HEK293T (cell line): ENCODE measurements at regions not wholly inside any gene's neighbourhood (a gene's known extent, or its start where the extent isn't known, plus 50 kb on each side); places are given as distances from the start of the nearest gene placed in this dataset.
A peak's percentile ranks its signal among the peaks of the same experiment; 100 is the strongest.

ENCODE experiments used
- CTCF ChIA-PET: fragments of 350-600 bp; formaldehyde crosslinking; extraction: SDS; loops from one replicate; lab custom pipeline; 2021; ENCODE audit warnings: antibody characterized with exemption, inconsistent platforms; lab: Yijun Ruan, JAX
- POLR2A ChIA-PET: fragments of 350-600 bp; formaldehyde crosslinking; extraction: SDS; loops from one replicate; lab custom pipeline; 2020; ENCODE audit warnings: antibody characterized with exemption, inconsistent platforms; lab: Yijun Ruan, JAX
- DNase-seq: peaks from one replicate; pipeline ENCODE4 v3.0.0; 2012; ENCODE audit warnings: mixed read lengths; ENCODE audit errors: extremely low spot score
- ARNT ChIP-seq: fragments of 450-650 bp; IDR thresholded peaks from 2 replicates; pipeline ENCODE4 v1.6.1; 2017; ENCODE audit warnings: mild to moderate bottlenecking
- BHLHE40 ChIP-seq: fragments of 450-650 bp; IDR thresholded peaks from 2 replicates; pipeline ENCODE4 v1.6.1; 2016; ENCODE audit warnings: mild to moderate bottlenecking, moderate library complexity, borderline replicate concordance
- CTBP1 ChIP-seq: fragments of 450-650 bp; IDR thresholded peaks from 2 replicates; pipeline ENCODE4 v1.6.1; 2016; ENCODE audit warnings: borderline replicate concordance
- ELF4 ChIP-seq: fragments of 450-650 bp; IDR thresholded peaks from 2 replicates; pipeline ENCODE4 v1.6.1; 2017; ENCODE audit warnings: antibody characterized with exemption
- FOXA1 ChIP-seq: fragments of 450-650 bp; IDR thresholded peaks from 2 replicates; pipeline ENCODE4 v1.6.1; 2016; ENCODE audit warnings: mild to moderate bottlenecking
- FOXK2 ChIP-seq: fragments of 450-650 bp; IDR thresholded peaks from 2 replicates; pipeline ENCODE4 v1.6.1; 2016; ENCODE audit warnings: mild to moderate bottlenecking
- FOXM1 ChIP-seq: fragments of 450-650 bp; IDR thresholded peaks from 2 replicates; pipeline ENCODE4 v1.6.1; 2017; ENCODE audit warnings: mild to moderate bottlenecking, borderline replicate concordance
- HDGF ChIP-seq: fragments of 450-650 bp; IDR thresholded peaks from 2 replicates; pipeline ENCODE4 v1.6.1; 2017; ENCODE audit warnings: antibody characterized with exemption, borderline replicate concordance
- L3MBTL2 ChIP-seq: fragments of 450-650 bp; conservative IDR thresholded peaks from 2 replicates; pipeline ENCODE4 v1.6.1; 2016; ENCODE audit warnings: mild to moderate bottlenecking
- LEF1 ChIP-seq: fragments of 450-650 bp; IDR thresholded peaks from 2 replicates; pipeline ENCODE4 v1.6.1; 2017; ENCODE audit warnings: mild to moderate bottlenecking, borderline replicate concordance
- NFRKB ChIP-seq: fragments of 450-650 bp; IDR thresholded peaks from 2 replicates; pipeline ENCODE4 v1.6.1; 2016; ENCODE audit warnings: mild to moderate bottlenecking, moderate library complexity
- PKNOX1 ChIP-seq: fragments of 450-650 bp; IDR thresholded peaks from 2 replicates; pipeline ENCODE4 v1.6.1; 2016
- SP1 ChIP-seq: fragments of 450-650 bp; IDR thresholded peaks from 2 replicates; pipeline ENCODE4 v1.6.1; 2017
- SUZ12 ChIP-seq: fragments of 450-650 bp; IDR thresholded peaks from 2 replicates; pipeline ENCODE4 v1.6.1; 2016; ENCODE audit warnings: mild to moderate bottlenecking
- TARDBP ChIP-seq: fragments of 450-650 bp; IDR thresholded peaks from 2 replicates; pipeline ENCODE4 v1.6.1; 2016
- ZNF384 ChIP-seq: fragments of 450-650 bp; IDR thresholded peaks from 2 replicates; pipeline ENCODE4 v1.6.1; 2016

DNA sequence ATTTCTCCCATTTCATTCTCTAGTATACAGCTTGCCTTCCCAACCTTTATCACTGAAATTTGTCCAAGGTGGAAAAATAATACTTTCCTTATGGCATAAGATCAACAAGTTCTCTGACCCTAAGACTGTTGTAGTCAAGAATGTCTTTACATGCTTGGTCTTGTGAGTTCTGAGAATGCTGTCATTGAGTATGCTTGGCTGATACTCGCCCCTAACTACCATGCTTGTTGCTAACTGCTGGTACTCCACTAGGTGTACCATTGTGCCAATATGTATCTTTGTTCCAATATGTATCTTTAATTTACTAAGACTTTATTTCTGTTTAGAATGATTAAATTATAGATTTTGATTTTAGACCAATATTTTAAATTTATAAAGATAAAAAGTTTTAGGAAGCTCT is 796.4 kb downstream of the PCDH7 start:
- DNase-seq, result no peak
- CTCF ChIA-PET, result no interaction called here
- TF ChIP-seq FOXM1 (no peak), LEF1 (no peak), CTBP1 (no peak), NFRKB (no peak)
- POLR2A ChIA-PET, result no interaction called here

GRCh38 chr4:31518796-31519250 is 798.7 kb downstream of the PCDH7 start:
- DNase-seq, result peak; percentile 10
- no peak for TF ChIP-seq ZNF384
- no peak for TF ChIP-seq ELF4
- TF ChIP-seq SP1, result no peak
- no peak for TF ChIP-seq ARNT
- TF ChIP-seq HDGF, result no peak
- no peak for TF ChIP-seq SUZ12
- TF ChIP-seq TARDBP, result no peak
- no peak for TF ChIP-seq CTBP1
- TF ChIP-seq FOXK2, result no peak
- TF ChIP-seq PKNOX1, result no peak
- TF ChIP-seq FOXM1, result no peak
- ChIA-PET POLR2A (no interaction called here), CTCF (no interaction called here)

- ChIA-PET POLR2A (no interaction called here), CTCF (no interaction called here)
- no peak for TF ChIP-seq ARNT
- no peak for DNase-seq
These were observed 810.4 kb downstream of the PCDH7 start for GRCh38 chr4:31530555-31530954.

DNA sequence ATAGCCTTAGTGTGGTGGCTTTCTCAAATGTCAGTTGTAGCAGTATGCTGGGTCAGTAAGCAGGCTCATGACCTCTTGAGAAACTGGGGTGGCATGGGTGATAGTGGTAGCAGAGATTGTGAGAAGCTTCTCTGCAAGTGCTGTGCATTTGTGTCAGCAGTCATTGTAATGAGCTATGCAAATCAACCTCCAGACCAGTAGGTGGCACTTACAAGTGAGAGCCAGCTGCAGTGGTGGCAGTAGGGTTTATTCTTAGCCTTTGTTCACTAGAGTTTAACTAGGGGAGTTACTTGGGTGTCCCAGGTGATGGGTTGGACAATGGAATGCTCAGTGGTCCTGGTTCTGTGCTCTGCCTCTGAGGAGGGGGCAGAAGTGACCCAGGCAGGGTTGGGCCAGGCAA is 818.7 kb downstream of the PCDH7 start:
- ChIA-PET POLR2A (no interaction called here), CTCF (interaction anchor here (1.2 kb wide), 1 partner anchor 79 kb away, joined by 3 read pairs; no protein-coding TSS in a partner anchor)
- no peak for DNase-seq
- no peak for TF ChIP-seq BHLHE40
- TF ChIP-seq L3MBTL2, result no peak
- no peak for TF ChIP-seq LEF1
- no peak for TF ChIP-seq SP1
- TF ChIP-seq ELF4, result no peak

- POLR2A ChIA-PET, result no interaction called here
- TF ChIP-seq FOXM1, result no peak
- TF ChIP-seq ELF4, result no peak
- no peak for TF ChIP-seq HDGF
- no peak for TF ChIP-seq SP1
- no peak for TF ChIP-seq LEF1
- no peak for TF ChIP-seq L3MBTL2
- no peak for TF ChIP-seq SUZ12
- TF ChIP-seq BHLHE40, result no peak
- no peak for TF ChIP-seq TARDBP
- TF ChIP-seq FOXK2, result no peak
- TF ChIP-seq FOXA1, result no peak
- no peak for TF ChIP-seq ZNF384
- no peak for TF ChIP-seq CTBP1
- TF ChIP-seq NFRKB, result no peak
- CTCF ChIA-PET, result interaction anchor here (1.2 kb wide), 1 partner anchor 80 kb away, joined by 3 read pairs; no protein-coding TSS in a partner anchor
- DNase-seq, result no peak
These were observed 819.3 kb downstream of the PCDH7 start for GRCh38 chr4:31539284-31540069.

DNA sequence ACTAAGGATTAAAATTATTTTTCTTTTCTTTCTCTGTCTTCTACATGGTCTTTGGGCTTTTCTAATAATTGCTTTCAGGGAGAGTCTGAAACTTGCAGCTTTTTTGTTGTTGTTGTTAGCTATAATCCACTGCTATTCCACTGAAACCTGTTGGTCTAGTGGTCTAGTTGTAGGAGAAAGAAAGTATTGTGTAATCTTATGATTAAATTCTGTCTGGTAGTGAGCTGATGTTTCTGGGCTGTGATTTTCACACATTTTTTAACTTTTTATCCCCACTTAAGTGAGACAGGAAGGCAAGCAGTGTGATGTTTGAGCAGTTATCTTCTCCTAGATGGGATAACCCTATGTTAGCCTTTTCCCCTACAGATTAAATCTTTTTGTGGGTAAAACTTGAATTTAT is 825.2 kb downstream of the PCDH7 start:
- TF ChIP-seq HDGF, result no peak
- TF ChIP-seq SUZ12, result no peak
- TF ChIP-seq FOXM1, result no peak
- TF ChIP-seq CTBP1, result no peak
- TF ChIP-seq ZNF384, result no peak
- TF ChIP-seq SP1, result no peak
- no peak for TF ChIP-seq L3MBTL2
- no peak for TF ChIP-seq BHLHE40
- no peak for TF ChIP-seq LEF1
- TF ChIP-seq ARNT, result no peak
- TF ChIP-seq ELF4, result no peak
- TF ChIP-seq PKNOX1, result no peak
- TF ChIP-seq NFRKB, result no peak
- TF ChIP-seq FOXK2, result no peak
- TF ChIP-seq TARDBP, result no peak
- no peak for TF ChIP-seq FOXA1
- no peak for DNase-seq
- ChIA-PET POLR2A (no interaction called here), CTCF (no interaction called here)

DNA sequence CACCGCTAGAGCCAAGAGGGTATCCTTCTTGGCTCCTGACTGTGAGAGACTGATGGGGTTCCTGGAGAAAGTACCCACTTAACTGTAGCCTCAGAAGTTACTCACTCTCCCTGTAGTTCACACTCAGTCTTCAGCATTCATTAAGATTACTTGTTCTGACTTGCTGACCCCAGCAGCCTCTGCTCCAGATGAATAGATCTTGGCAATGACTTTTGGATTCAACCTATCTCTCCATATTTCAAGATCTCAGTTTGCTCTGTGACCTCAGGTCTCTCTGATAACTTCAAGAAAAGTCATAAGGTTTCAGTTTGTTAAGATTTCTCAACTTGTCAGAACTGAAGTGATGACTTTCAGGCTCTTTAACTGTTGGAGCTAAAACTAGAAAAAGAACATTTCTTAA is 825.6 kb downstream of the PCDH7 start:
- POLR2A ChIA-PET, result no interaction called here
- no peak for TF ChIP-seq LEF1
- TF ChIP-seq TARDBP, result no peak
- TF ChIP-seq BHLHE40, result no peak
- no peak for TF ChIP-seq FOXM1
- TF ChIP-seq HDGF, result no peak
- no peak for TF ChIP-seq FOXK2
- TF ChIP-seq NFRKB, result no peak
- TF ChIP-seq FOXA1, result no peak
- TF ChIP-seq SUZ12, result no peak
- TF ChIP-seq ARNT, result no peak
- TF ChIP-seq SP1, result no peak
- no peak for TF ChIP-seq ELF4
- TF ChIP-seq L3MBTL2, result no peak
- TF ChIP-seq ZNF384, result no peak
- no peak for TF ChIP-seq PKNOX1
- TF ChIP-seq CTBP1, result no peak
- no peak for DNase-seq
- CTCF ChIA-PET, result no interaction called here
